GM19324 (cell line): ENCODE measurements at regions not wholly inside any gene's neighbourhood (a gene's known extent, or its start where the extent isn't known, plus 50 kb on each side); places are given as distances from the start of the nearest gene placed in this dataset.

Source experiments
- ATAC-seq: cut with Tn5 transposase; IDR thresholded peaks from one replicate; pipeline ENCODE4 v1.9.1; 2021; ENCODE audit warnings: mild to moderate bottlenecking, moderate library complexity; ENCODE audit not compliant: unreplicated experiment, low FRiP score

GRCh38 chr9:38287420-38287985 is 105.0 kb upstream of the ALDH1B1 start:
- no peak for ATAC-seq

GRCh38 chr9:38286766-38287165 is 105.7 kb upstream of the ALDH1B1 start:
- ATAC-seq, result no peak

- ATAC-seq, result no peak
These were observed 106.1 kb upstream of the ALDH1B1 start for GRCh38 chr9:38286357-38286756.

- no peak for ATAC-seq
These were observed 107.3 kb upstream of the ALDH1B1 start for GRCh38 chr9:38285236-38285635.

GRCh38 chr9:38284588-38285051 is 107.9 kb upstream of the ALDH1B1 start:
- no peak for ATAC-seq

GRCh38 chr9:38284039-38284575 is 108.4 kb upstream of the ALDH1B1 start:
- ATAC-seq, result no peak

- ATAC-seq, result no peak
These were observed 109.7 kb upstream of the ALDH1B1 start for GRCh38 chr9:38282756-38283155.

- no peak for ATAC-seq
These were observed 110.6 kb upstream of the ALDH1B1 start for GRCh38 chr9:38281917-38282316.

GRCh38 chr9:38281196-38281595 is 111.3 kb upstream of the ALDH1B1 start:
- no peak for ATAC-seq

GRCh38 chr9:38280251-38280800 is 112.2 kb upstream of the ALDH1B1 start:
- no peak for ATAC-seq

GRCh38 chr9:38278931-38279679 is 113.4 kb upstream of the ALDH1B1 start:
- ATAC-seq, result no peak

- no peak for ATAC-seq
These were observed 114.0 kb upstream of the ALDH1B1 start for GRCh38 chr9:38278457-38278856.

GRCh38 chr9:38277601-38278200 is 114.8 kb upstream of the ALDH1B1 start:
- ATAC-seq, result no peak

- no peak for ATAC-seq
These were observed 115.6 kb upstream of the ALDH1B1 start for GRCh38 chr9:38276771-38277439.

GRCh38 chr9:38274800-38275199 is 117.7 kb upstream of the ALDH1B1 start:
- ATAC-seq, result no peak

- no peak for ATAC-seq
These were observed 119.8 kb upstream of the ALDH1B1 start for GRCh38 chr9:38272710-38273109.

GRCh38 chr9:38271666-38272241 is 120.7 kb upstream of the ALDH1B1 start:
- ATAC-seq, result no peak

GRCh38 chr9:38269775-38270174 is 122.7 kb upstream of the ALDH1B1 start:
- ATAC-seq, result no peak

GRCh38 chr9:38263532-38263931 is 129.0 kb upstream of the ALDH1B1 start:
- ATAC-seq, result no peak

- ATAC-seq, result no peak
These were observed 132.8 kb upstream of the ALDH1B1 start for GRCh38 chr9:38259519-38260218.
